SH-SY5Y (cell line): ENCODE measurements at regions not wholly inside any gene's neighbourhood (a gene's known extent, or its start where the extent isn't known, plus 50 kb on each side); places are given as distances from the start of the nearest gene placed in this dataset.

Experiments used
- GATA2 ChIP-seq: IDR thresholded peaks from 2 replicates; pipeline ENCODE4 v1.6.1; 2011; ENCODE audit warnings: mild to moderate bottlenecking, low read depth, low read length
- GATA3 ChIP-seq: IDR thresholded peaks from 2 replicates; pipeline ENCODE4 v1.6.1; 2011; ENCODE audit warnings: low read depth, mild to moderate bottlenecking, low read length, moderate library complexity

- TF ChIP-seq GATA2, result no peak
- TF ChIP-seq GATA3, result no peak
Measured at GRCh38 chr12:124136796-124137195, 158.1 kb upstream of the RFLNA start.

- no peak for TF ChIP-seq GATA3
- no peak for TF ChIP-seq GATA2
Measured at GRCh38 chr12:124140944-124141486, 153.9 kb upstream of the RFLNA start.

DNA sequence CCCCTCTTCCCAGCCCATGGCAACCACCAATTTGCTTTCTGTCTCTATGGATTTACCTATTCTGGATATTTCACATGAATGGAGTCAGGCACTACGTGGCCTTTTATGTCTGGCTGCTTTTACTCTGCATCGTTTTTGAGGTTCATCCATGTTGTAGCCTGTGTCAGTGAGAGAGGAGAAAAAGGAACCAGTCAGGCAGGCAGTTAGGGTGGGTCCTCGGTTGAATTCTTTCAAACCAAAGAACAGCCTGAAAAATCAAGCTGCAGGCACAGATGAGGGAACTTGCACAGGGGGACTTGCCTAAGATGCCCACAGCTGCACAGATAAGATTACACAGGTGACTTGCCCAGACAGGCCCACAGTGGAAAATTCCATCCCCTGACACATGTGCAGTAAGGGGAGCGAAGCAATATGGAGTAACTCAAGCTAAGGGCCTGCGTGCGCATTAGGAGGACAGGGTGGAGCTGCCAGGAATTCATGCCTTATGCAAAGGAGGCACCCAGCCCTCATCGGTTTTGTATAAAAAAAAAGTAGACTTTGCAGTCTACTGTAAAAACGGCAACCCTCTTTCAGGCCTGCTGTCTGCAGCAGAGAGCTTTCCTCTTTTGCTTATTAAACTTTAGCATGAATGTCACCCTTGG, 152.4 kb upstream of the RFLNA start:
- TF ChIP-seq GATA2, result no peak

DNA sequence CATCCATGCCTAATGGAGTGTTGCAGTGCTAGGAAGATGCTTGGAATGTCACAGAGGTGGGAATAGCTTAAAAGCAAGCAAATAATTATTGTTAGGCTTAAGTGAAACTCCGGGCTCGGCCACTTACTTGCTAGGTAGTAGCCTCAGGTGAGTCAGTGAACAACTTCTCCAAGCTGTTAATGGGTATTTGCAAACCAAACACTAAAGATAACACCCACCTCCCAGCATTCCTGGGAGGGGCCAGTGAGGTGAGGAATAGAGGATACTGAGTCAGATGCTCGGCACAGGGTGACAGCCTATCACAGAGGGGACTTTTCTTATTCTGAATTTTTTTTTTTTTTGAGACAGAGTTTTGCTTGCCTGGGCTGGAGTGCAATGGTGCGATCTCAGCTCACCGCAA, 151.2 kb upstream of the RFLNA start:
- TF ChIP-seq GATA3 (no peak), GATA2 (no peak)

- no peak for TF ChIP-seq GATA3
- no peak for TF ChIP-seq GATA2
Measured at GRCh38 chr12:124144531-124145194, 150.2 kb upstream of the RFLNA start.

DNA sequence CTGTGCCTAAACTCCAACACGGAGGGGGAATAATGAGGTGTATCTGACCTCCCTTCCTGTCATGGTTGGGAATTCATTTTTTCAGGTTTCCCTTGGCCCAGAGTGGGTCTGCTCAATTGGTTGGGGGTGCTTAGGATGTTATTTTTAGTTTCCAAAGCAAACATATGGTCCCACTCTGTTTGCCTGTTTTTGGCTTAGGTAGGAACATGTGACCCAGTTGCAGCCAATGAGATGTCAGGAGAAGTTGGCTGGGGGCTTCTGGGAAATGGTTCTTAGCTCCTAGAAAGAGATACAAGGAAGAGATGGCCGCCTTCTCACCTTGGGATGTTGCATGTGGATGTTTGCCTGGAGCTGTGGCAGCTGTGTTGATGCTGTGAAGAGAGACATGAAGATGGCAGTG, 147.9 kb upstream of the RFLNA start:
- TF ChIP-seq GATA3 (no peak), GATA2 (no peak)

DNA sequence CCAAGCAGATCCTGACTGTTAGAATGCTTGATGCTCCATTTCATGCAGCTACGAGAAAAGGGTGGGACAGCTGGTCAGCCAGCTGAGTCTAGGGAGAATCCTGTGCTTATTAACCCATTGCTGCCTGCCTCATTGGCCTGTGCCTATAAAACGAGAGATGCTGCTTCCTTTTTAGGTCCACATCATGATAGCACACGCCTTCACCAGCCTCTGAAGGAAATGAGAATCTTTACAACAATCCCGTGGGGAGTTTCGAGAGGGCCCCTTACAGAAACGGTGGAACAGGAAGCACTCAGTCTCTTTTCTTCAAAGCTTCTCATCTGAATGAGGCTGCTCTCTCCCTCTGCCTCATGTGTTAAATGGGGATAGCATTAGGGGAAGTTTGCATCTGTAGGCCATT, 147.3 kb upstream of the RFLNA start:
- TF ChIP-seq GATA2, result no peak
- no peak for TF ChIP-seq GATA3

GRCh38 chr12:124148481-124149273, 146.2 kb upstream of the RFLNA start:
- no peak for TF ChIP-seq GATA3
- no peak for TF ChIP-seq GATA2

DNA sequence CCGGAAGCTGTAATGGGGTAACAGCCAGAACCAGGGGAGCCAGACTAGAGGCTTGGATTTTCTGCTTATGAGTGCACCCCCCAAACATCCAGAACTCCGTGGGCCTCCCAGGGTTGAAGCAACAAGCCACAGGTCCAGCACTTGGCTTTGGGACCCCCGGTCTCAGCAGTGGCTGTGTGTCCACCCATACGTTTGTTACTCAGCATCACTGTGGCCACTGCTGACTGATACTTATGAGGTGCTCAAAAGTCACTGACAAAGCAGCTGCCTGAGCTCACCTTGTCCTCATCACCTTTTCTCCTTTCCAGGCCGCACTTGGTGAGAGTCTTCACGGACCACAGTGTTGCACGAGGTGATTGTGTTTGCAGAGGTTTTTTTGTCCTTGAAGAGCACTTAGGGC, 145.6 kb upstream of the RFLNA start:
- no peak for TF ChIP-seq GATA2
- TF ChIP-seq GATA3, result no peak

GRCh38 chr12:124150168-124150567, 144.7 kb upstream of the RFLNA start:
- TF ChIP-seq GATA2 (no peak), GATA3 (no peak)

GRCh38 chr12:124151583-124151982, 143.3 kb upstream of the RFLNA start:
- TF ChIP-seq GATA2 (no peak), GATA3 (no peak)

DNA sequence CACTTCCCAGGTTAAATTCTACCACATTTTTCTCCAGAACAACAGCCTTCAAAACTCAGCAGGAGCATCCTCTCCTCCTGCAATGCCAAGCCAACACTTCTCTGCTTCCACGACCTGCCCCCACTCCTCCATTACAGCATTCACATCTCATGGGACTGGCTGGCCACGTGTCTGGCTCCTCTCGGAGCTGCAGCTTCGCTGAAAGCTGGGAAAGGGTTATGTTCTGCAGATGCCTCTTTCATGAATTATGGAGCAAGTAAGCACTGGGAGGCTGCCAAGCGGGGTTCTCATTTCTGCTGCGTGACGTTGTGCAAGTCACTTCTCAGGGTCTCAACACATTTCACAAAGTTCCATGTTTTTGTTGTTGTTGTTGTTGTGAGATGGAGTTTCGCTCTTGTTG, 142.2 kb upstream of the RFLNA start:
- TF ChIP-seq GATA3, result no peak
- TF ChIP-seq GATA2, result no peak

- TF ChIP-seq GATA2, result no peak
- TF ChIP-seq GATA3, result no peak
Measured at GRCh38 chr12:124153392-124153791, 141.5 kb upstream of the RFLNA start.

GRCh38 chr12:124157406-124157805, 137.5 kb upstream of the RFLNA start:
- no peak for TF ChIP-seq GATA2
- no peak for TF ChIP-seq GATA3

DNA sequence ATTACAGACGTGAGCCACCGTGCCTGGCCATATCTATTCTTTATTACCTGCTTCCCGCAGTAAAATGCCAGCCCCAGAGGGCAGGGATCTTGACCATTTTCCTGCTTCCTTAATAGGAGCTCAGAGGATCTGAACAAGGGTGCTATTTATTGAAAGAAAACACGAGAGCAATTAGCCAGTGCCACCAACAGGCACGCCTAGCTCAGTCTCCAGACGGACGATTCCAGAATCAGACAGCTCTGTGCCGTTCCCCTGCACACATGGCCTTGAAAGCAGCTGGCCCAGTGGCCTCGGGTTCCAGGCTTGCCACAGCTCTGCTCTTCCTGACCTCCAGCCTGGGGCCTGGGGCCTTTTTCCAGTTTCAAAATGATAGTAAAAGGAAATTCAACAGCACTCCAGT, 135.2 kb upstream of the RFLNA start:
- TF ChIP-seq GATA3, result no peak
- no peak for TF ChIP-seq GATA2
